NCI-H2196 treated with DMSO at 0.1 percent for 48 hours (cell line): ENCODE measurements at regions not wholly inside any gene's neighbourhood (a gene's known extent, or its start where the extent isn't known, plus 50 kb on each side); places are given as distances from the start of the nearest gene placed in this dataset.

Experiments
- DNase-seq: peaks from one replicate; lab custom pipeline; 2025; ENCODE audit not compliant: unreplicated experiment; lab: John Stamatoyannopoulos, UW

DNA sequence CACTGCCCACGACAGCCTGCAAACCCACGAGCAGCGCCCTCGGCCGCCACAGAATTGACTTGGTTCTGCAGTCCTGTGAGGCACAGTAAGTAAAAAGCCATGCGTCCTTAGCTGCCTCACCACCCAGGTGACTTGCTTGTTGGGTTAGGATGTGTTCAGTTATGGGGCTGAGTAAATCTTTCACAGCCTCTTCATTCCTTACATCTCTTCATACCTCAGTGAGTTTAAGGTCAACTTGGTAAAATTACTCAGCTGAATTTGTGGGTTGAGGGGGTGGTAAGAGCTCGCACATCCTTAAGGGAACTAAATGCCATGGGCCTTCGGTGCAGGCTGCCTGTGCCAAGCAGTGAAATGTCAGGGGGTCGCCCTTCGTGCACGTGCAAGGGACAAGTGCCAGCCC, 165.2 kb upstream of the ALKAL2 start:
- no peak for DNase-seq

DNA sequence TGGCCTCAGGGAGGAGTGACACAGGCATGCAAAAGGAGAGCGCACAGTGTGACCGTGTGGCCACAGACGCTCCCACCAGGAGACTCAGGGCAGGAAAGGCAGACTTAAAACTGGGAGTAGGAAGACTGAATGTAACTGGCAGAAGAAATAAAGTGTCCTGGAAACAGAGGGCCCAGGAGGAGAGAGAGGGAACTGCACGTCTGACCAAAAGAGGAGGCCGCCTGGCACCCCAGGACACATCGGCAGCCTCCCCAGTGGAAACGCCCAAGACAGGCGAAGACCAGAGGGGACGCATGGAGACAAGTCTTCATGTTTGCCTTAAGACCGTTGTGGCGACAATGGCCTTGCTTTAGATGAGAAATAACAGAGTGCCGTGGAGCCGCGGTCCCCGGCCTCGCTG, 163.6 kb upstream of the ALKAL2 start:
- no peak for DNase-seq

DNA sequence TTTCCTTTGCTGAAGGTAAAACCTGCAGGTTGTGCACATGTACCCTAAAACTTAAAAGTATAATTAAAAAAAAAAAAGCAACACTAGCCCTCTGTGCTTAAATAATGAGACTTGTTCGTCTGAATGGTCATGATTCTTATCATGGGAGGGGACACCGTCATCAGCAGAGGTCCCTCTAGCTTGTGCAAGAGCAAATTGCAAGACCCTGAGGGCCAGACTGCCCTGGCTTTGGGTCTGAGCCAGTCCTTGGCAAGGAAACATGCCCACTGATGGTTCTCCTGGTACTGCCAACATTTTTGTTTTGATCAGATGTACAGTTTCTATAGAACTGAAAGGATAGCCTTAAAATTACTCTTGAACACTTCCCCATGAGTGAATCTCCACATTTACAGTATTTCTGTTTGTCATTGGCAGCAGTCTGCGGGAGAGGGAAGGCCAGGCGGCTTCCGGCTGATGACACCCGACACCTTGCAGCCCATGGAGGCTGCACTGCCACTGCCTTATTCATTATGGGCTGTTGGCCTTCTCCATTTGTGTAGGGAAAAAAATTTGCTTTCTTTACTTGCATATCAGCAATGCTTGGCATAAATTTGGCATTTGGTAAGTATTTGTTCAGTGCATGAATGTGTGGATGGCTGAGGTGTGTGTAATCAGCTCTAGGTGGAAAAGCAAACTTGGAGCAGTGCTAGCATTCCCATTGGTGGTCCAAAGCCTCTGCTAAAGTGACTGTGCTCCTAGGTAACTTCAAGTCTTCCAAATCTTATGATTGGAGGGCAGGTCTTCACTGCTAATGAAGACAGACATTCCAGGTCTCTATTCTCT, 161.6 kb upstream of the ALKAL2 start:
- peak; percentile 4 for DNase-seq

DNA sequence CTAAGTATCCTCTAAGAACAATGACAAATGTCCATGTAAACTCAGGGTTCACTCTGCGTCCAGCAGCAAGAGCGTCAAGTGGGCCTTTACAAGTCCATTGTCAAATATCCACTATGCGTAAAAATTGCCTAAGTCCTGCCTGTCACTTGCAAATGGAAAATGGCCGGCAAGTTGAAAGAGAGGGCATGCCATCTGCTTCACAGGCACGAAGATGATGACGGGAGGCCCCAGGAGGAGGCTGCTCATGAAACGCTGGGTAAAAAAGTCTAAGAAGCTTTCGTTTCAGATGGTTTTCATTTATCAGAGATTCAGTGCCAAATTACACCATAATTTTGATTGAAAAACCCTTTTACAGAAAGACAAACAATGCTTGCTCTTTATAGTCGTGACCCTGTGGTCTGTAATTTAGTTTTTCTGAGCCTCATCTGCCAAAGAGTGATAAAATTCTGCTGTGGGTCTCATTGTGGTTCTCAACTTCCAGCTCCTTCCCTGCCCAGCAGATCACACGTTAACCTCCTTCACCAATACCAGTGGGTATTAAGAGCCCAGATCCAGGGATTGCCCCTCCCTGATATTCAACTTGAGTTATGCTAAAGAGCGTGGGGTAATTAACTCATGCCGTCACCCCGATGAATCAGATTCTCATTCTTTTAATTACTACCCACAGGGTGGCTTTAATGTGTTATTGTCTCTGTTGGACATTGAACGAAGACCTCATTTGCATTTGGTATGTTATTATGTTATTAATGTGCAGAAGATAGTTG, 160.2 kb upstream of the ALKAL2 start:
- DNase-seq, result no peak

DNA sequence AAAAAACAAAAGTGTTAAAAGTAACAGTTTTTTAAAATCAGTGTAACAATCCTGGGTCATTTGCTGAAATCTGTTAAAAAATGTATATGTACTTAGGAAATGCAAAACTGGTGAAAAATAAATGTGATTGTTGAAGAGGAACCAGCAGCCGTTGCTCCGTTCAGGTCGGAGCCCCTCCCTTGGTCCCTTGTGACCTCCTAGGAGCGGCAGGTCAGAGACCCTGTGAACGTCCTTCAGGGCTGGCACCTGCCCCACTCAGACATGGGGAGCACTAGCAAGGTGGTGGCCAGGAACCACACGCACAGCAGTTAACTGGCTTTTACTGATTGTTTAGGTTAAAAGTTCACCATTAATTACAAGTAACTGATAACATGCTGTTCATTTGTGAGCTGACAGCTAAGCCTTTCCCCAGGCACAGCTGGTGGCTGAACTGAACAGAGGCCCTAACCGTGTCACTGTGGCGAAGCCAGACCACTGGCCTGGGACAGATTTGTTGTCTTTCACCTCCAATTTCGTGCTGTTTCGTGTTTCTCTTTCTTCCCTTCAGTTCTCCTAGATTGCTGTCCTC, 159.2 kb upstream of the ALKAL2 start:
- no peak for DNase-seq

DNA sequence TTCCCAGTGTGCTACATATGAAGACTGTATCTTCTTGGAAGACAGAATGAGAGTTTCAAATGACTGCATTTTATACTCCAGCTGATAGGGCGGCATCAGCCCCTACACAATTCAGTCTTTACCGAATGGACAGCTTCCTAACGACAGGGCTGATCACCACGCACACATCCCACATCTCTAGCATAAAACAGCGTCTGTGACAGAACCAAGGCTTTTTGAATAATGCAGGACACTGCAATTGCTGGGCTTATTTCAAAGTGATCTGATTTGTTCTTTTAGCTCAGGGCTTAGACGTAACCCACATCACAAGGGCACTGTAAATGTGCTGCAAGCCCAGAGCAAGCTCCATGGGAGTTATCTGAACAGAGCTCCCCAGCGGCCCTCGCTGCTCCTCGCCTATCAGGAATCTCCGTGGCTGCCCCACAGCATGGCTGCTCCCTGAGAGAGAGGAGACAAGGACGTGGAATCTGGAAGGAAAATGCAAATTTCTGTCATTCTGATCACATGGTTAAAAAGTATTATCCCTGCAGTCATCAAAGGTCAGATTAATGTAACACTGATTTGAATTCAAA, 158.5 kb upstream of the ALKAL2 start:
- no peak for DNase-seq

DNA sequence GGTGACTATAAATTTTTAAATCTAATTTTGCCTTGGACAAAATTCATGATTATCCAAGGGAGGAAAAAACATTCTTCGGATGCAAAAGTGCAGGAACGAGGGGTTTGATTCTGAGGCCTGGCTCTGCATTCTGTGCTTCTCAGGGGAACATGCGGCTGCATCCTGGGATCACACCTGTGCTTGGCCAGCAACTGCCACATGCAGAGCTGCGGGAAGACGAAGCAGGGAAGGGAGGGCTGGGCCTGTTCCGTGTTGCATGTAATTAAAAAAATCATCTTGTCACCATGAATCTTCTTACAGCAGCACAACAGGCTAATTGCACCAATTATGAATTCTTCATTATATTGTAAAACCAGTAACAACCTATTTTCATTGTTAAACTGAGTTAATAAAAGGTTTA, 158.0 kb upstream of the ALKAL2 start:
- no peak for DNase-seq

DNA sequence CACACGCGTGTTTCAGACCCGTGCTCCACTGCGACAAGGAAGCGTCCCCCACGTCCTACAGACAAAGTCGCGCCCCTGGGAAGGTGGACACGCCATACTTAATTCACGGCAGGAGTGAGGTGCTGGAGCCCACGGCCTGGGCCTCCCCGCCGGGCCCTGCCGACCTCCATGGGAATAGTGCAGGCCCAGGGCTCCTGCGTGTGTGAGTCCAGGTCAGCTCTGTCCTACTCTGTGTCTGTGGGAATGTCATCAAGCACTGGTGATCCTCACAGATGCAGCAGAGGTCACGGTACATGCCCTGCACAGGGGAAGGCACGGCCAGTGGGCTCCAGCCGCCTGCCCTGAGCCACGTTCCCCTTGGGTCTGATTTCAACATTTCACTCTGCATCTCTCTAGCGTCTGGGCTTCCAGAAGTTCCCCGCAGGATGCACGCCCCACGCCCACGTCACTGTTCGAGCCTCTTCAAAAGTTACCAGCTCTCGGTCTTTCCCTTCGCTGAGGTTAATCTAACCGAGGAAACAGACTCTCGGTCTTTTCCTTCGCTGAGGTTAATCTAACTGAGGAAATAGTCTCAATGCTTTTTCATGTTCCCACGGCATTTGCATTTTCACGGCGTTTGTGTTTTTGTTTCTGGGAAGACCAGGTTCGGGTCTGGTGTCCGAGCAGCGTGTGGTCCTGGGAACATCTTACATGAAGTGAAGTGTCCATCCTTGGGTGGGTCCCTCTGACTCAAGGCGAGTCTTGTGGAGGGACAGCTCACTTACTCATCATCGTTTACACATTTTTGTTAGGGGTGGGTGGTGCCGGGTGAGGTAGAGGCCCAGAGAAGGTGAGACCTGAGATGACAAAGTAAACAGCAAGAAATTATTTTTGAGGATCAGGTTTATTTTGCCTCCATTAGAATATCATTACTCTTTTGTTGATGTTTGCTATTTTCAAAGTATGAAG, 157.3 kb upstream of the ALKAL2 start:
- DNase-seq, result no peak

DNA sequence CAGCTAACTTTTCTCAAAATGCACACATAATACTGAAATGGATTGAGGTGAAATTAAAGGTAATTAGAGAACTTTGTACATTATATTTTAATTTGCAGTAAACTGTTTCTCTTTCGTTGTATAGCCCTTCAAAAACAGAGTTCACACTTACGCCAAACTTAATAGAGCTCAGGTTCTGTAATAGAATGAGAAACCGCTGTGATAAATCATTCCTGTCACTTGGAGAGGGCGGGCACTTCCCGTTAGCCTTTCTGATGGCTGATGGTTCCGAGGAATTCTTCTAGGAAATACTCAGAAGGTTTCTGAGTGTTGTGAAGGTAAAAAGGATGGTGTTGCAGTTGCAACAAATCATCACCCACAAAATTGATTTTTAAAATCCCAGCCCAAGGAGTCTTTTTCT, 155.8 kb upstream of the ALKAL2 start:
- no peak for DNase-seq

DNA sequence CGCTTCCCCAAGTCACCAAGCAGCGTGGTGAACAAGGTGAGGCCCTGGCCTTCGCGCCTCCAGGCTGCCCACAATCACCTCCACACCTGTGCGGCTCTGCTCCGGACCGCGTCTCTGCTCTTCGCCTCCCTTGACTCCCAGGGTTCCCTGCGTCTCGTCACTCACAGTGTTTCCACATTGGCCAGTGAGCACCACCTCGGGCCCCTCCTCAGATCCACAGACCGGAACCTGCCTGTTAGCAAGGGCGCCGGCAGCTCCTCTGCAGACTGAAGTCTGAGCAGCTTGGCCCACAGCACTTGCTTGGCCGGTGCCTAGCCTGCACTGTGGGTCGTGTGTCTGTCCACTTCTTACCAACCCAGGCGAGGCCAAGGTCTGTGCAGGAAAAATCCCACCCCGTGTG, 155.3 kb upstream of the ALKAL2 start:
- DNase-seq, result no peak

DNA sequence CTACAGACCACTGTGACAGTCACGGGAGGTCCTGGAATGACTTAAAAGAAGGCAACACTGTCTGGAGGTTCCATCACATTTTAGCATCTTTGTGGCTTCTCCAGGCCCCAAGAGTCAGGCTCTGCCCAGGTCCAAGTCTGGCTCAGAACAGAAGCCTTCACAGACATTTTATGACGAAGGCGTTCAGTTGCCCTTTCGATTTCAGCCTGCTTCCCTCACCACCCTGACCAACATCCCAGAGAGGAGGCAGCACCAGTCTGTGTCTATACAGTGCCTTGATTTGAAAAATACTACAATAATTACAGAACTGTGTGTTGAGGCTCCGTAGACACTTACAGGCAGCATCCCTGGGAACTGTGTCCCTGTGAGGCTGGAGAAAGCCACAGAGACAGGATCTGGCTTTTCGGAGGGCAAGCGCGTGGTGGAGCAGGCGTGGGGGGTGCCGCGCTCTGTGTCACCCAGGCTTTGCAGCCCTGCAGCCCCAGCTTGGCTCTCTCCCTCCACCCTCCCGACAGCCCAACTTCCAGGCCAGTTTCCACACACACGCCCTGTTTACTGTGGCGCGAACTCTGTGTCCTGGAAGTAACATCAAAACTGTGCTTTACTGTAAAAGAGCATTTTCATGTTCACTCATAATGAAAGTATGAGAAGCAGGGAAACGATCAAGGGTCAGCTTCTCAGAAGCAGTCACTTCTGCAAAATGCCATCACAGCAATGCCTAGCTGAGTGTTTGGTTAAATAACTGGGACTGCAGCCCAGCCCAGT, 153.5 kb upstream of the ALKAL2 start:
- no peak for DNase-seq

DNA sequence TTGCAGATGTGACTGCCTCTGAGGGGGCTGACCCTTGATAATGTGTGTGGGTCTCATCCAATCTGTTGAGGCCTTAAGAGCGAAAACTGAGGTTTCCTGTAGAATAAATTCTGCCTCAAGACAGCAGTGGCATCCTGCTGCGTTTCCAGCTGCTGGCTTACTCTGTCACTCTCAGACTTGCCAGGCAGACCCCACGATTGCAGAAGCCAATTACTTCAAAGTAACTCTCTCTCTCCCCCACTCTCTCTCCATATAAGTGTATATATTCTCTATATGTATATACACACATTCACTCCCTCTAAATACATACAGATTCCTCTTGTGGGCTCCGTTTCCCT, 152.5 kb upstream of the ALKAL2 start:
- no peak for DNase-seq

DNA sequence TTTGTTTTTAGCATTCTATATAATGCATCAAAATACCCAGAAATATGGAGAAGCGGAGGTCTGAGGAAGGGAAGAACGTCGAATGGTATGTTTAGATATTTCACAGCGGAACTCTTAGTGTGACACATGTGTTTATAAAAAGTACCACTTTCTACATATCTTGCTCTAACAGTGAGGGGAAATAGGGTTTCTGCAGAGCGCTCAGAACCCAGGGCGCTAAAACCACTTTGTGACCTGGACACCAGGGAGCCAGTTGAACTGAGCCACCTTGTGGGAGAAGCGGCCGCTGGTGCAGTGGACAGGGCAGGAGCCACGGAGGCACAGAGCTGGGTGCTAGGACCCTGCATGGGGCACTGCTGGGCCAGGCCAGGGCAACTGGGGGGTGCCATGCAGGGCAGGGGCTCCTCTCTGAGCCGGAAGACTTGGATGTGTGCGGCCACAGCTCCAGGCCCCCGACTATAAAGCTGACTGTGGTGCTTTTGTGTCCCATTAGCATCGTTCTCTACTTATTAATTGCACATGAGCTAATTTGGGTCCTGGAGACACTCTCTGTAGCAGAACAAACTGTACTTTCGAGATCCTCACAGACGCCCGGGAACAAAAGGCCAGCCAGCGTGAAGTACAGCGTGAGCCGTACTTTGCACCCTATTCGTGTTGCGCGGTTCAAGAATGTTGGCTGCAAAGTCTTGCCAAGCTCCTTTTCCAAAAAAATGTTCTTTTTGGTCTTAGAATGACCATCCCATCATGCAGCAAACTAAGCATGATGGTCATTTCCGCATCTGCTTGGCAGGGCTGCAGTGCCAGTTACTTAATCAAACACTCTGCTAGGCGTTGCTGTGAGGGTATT, 151.9 kb upstream of the ALKAL2 start:
- DNase-seq, result no peak

DNA sequence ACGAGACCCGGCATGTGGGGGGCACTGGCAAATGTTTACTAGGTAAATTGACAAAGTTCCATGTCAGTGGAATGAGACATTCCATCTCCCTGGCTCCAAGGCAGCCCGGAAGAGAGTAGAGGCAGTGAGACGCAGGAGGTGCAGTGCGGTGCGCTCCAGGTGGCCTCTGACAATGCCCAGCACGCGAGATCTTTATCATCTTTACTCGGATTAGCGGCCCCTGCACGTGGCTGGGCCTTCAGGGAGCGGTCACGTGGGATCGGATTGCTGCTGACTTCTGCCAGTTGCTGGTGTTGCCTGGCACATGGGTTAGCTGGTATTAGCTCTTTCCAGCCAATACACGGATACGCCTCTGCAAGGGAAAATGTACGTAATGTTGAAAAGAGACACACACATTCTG, 151.2 kb upstream of the ALKAL2 start:
- DNase-seq, result no peak

DNA sequence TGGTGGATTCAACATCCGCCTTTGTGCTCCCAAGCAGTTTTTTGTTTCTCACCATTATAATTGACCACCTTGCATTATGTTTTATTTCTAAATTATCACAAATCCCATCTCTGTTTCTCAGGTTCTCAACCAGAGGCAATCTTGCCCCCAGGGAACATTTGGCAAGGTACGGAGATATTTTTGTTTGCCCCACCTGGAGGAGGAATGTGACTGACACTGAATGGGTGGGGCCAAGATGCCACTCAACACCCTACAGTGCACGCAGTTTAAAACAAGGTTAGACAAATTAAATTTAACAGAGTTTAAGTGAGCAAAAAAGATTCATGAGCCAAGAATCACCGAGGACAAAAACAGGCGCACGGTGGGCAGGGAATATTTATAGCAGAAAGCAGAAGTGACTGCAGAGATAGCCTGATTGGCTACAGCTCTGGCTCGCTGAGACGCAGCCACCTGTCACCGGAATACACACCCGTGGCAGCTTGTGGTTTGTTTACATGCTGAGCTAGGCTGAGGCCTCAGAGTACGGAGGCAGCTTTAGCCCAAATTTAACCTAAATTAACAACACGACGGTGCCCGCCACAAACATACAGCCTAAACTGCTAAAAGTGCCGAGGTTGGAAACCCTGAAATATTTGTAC, 150.0 kb upstream of the ALKAL2 start:
- DNase-seq, result no peak

DNA sequence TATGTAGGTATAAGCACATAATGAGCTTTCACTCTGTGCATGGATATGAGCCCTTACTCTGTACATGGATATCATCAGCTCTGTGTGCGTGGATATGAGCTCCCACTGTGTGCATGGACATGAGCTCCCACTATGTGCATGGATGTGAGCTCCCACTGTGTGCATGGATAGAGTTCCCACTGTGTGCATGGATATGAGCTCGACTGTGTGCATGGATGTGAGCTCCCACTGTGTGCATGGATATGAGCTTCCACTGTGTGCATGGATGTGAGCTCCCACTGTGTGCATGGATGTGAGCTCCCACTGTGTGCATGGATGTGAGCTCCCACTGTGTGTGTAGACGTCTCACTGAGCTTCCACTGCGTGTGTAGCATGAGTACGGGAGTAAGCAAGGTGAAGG, 149.3 kb upstream of the ALKAL2 start:
- no peak for DNase-seq

DNA sequence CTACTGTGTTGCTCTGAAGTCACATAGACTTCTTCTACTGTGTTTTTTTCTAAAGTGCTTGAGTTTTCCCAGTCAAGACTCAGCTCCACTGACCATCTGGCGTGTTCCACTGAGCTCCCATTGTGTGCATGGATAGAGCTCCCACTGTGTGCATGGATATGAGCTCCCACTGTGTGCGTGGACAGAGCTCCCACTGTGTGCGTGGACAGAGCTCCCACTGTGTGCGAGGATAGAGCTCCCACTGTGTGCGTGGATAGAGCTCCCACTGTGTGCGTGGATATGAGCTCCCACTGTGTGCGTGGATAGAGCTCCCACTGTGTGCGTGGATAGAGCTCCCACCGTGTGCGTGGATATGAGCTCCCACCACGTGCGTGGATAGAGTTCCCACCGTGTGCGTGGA, 148.3 kb upstream of the ALKAL2 start:
- no peak for DNase-seq

DNA sequence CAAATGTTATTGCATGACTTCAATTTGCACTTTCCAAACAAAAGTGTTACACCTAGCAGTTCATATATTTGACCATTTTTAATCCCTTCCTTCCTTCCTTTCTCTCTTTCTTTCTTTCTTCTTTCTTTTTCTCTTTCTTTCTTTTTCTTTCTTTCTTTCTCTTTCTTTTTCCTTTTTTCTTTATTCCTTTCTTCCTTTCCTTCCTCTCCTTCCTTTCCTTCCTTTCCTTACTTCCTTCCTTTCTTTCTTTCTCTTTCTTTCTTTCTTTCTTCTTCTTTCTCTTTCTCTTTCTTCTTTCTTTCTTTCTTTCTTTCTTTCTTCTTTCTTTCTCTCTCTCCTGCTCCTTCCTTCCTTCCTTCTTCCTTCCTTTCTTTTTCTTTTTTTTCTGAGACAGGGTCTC, 146.7 kb upstream of the ALKAL2 start:
- DNase-seq, result no peak

DNA sequence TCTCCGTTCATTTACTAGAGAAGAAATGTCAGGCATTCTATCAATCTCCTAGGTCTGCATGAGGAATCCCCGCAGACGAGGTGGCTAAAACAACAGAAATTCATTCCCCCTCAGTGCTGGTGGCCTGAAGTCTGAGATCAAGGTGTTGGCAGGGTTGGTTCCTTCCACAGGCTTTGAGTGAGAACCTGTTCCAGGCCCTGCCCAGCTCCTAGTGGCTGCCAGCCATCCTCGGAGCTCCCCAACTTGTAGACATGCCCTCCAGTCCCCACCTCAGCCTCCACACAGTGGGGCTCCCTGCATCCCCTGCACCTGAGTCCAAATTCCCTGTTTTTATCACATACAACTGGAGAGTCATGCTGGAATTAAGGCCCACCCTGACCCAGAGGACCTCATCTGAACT, 145.3 kb upstream of the ALKAL2 start:
- no peak for DNase-seq
